Endothelial cell of umbilical vein (primary cell): ENCODE measurements at regions not wholly inside any gene's neighbourhood (a gene's known extent, or its start where the extent isn't known, plus 50 kb on each side); places are given as distances from the start of the nearest gene placed in this dataset.

Experiments used
- EZH2 ChIP-seq: IDR thresholded peaks from 2 replicates; pipeline ENCODE4 v1.6.1; 2012; ENCODE audit warnings: borderline replicate concordance, low read depth, mild to moderate bottlenecking, moderate library complexity, low read length, inconsistent platforms; ENCODE audit not compliant: severe bottlenecking
- POLR2AphosphoS5 ChIP-seq: IDR thresholded peaks from 2 replicates; pipeline ENCODE4 v1.6.1; 2012; ENCODE audit warnings: low read depth, mild to moderate bottlenecking, control low read depth, low read length, moderate library complexity; ENCODE audit not compliant: insufficient read depth
- TF ChIP-seq, protein P1 (sequence below), 2 donors: IDR thresholded peaks; 1 replicate in 1 of 2; 2 replicates in 1 of 2; pipeline ENCODE4 v1.5.1; 2011; ENCODE audit warnings: low read length in 2 of 2, mild to moderate bottlenecking in 2 of 2, moderate library complexity in 2 of 2, control low read depth in 1 of 2, inconsistent platforms in 1 of 2, low read depth in 1 of 2; ENCODE audit not compliant: insufficient read depth in 1 of 2; ENCODE audit errors: extremely low read depth in 1 of 2

GRCh38 chr16:63960321-63960720 is 1161.5 kb downstream of the CDH11 start:
- TF ChIP-seq, protein P1, sequence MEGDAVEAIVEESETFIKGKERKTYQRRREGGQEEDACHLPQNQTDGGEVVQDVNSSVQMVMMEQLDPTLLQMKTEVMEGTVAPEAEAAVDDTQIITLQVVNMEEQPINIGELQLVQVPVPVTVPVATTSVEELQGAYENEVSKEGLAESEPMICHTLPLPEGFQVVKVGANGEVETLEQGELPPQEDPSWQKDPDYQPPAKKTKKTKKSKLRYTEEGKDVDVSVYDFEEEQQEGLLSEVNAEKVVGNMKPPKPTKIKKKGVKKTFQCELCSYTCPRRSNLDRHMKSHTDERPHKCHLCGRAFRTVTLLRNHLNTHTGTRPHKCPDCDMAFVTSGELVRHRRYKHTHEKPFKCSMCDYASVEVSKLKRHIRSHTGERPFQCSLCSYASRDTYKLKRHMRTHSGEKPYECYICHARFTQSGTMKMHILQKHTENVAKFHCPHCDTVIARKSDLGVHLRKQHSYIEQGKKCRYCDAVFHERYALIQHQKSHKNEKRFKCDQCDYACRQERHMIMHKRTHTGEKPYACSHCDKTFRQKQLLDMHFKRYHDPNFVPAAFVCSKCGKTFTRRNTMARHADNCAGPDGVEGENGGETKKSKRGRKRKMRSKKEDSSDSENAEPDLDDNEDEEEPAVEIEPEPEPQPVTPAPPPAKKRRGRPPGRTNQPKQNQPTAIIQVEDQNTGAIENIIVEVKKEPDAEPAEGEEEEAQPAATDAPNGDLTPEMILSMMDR (IDR thresholded peaks at IDR 0.05; ENCODE audit: extremely low read depth in 1 of 2, insufficient read depth in 1 of 2, low read depth in 1 of 2, low read length in 2 of 2) = no peak
- TF ChIP-seq POLR2AphosphoS5 = no peak
- no peak for TF ChIP-seq EZH2
